Stimulated activated naive CD8-positive, alpha-beta T cell treated with anti-CD3 and anti-CD28 coated beads, Interleukin-15, amount 100 ng/mL, for 72 hours (primary cell): ENCODE measurements at regions not wholly inside any gene's neighbourhood (a gene's known extent, or its start where the extent isn't known, plus 50 kb on each side); places are given as distances from the start of the nearest gene placed in this dataset.

Experiments used
- ATAC-seq: fragments of 150-1000 bp; cut with Tn5 transposase; 2 replicates; pipeline ENCODE4 v1.10.0; 2021; ENCODE audit warnings: mild to moderate bottlenecking, moderate library complexity
- DNase-seq, 2 donors: peaks; one replicate each; pipeline ENCODE4 v3.0.0; 2021 to 2022
- H3K27ac Mint-ChIP-seq, 2 donors: one replicate each; pipeline ENCODE4 v1.8.0; 2022; ENCODE audit warnings: mild to moderate bottlenecking in 2 of 2, mixed read lengths in 2 of 2, moderate library complexity in 2 of 2
- H3K27me3 Mint-ChIP-seq: one replicate; pipeline ENCODE4 v1.8.0; 2022; ENCODE audit warnings: mixed read lengths
- H3K4me1 Mint-ChIP-seq: one replicate; pipeline ENCODE4 v1.8.0; 2022; ENCODE audit warnings: mild to moderate bottlenecking, mixed read lengths
- H3K4me3 Mint-ChIP-seq, 2 donors: one replicate each; pipeline ENCODE4 v1.8.0; 2022; ENCODE audit warnings: mild to moderate bottlenecking in 2 of 2, mixed read lengths in 2 of 2, moderate library complexity in 1 of 2
- H3K9me3 Mint-ChIP-seq, 2 donors: one replicate each; pipeline ENCODE4 v1.8.0; 2022; ENCODE audit warnings: mixed read lengths in 2 of 2

DNA sequence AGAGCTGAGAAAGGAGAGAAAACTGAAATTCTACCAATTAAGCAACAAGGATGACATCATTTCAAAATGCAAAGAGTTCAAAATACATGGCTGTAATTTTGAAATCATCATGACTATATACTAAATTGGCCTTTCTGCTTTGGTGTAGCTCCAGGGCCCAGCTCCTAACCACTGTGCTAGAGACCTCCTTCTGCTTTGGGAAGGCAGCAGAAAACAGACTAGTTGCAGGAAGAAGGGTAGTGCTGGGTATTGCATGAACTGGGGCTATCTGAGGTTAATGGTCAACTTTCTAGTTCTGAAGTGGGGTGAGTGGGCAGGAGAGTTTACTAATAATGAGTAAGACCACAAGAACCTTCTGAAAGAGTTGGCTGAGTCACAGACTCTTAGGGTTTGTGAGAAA lies 66.2 kb downstream of the PTGER2 start:
- no peak overlapping the region for H3K27ac Mint-ChIP-seq
- ATAC-seq (peak; percentile 96), DNase-seq (peak in 1 of 2 donors; percentile 40)
- H3K4me1 Mint-ChIP-seq = peaks cover 21% of the 10 kb centered on the region
- H3K27me3 Mint-ChIP-seq = peaks cover 7% of the 10 kb centered on the region
- H3K9me3 Mint-ChIP-seq = peaks cover 23 to 36% of the 10 kb centered on the region in 2 donors
- H3K4me3 Mint-ChIP-seq = no peak overlapping the region
